CD14-positive monocyte (primary cell): ENCODE measurements at regions not wholly inside any gene's neighbourhood (a gene's known extent, or its start where the extent isn't known, plus 50 kb on each side); places are given as distances from the start of the nearest gene placed in this dataset.
A peak's percentile ranks its signal among the peaks of the same experiment; 100 is the strongest.

Experiments used
- DNase-seq, 3 donors: peaks; one replicate each; pipeline ENCODE4 v3.0.0-alpha.2; 2011 to 2022
- H2AFZ ChIP-seq: 2 replicates; pipeline ENCODE4 v1.6.0; 2012; ENCODE audit warnings: mild to moderate bottlenecking, low read depth, low read length, inconsistent platforms; ENCODE audit not compliant: insufficient read depth, poor library complexity, severe bottlenecking
- H3K27ac ChIP-seq, 2 donors: 1 replicate in 1 of 2; 2 replicates in 1 of 2; pipeline ENCODE4 v1.5.1; 2012 to 2013; ENCODE audit warnings: low read length in 2 of 2, control low read depth in 1 of 2, inconsistent platforms in 1 of 2, low read depth in 1 of 2, mild to moderate bottlenecking in 1 of 2
- H3K27me3 ChIP-seq, 2 donors: one replicate each; pipeline versions ENCODE4 v1.6.0 to v1.6.1; 2011 to 2013; ENCODE audit warnings: low read length in 2 of 2; ENCODE audit not compliant: control insufficient read depth in 2 of 2, insufficient read depth in 2 of 2
- H3K36me3 ChIP-seq, 2 donors: replicated peaks in 1 of 2; 1 replicate in 1 of 2; 2 replicates in 1 of 2; pipeline versions ENCODE4 v1.5.1 to v1.6.1; 2012 to 2013; ENCODE audit warnings: low read length in 2 of 2, control low read depth in 1 of 2, inconsistent platforms in 1 of 2, mild to moderate bottlenecking in 1 of 2; ENCODE audit not compliant: insufficient read depth in 2 of 2, control insufficient read depth in 1 of 2
- H3K4me1 ChIP-seq, 2 donors: 1 replicate in 1 of 2; 2 replicates in 1 of 2; pipeline versions ENCODE4 v1.5.1 to v1.6.1; 2012 to 2013; ENCODE audit warnings: low read length in 2 of 2, control low read depth in 1 of 2, inconsistent platforms in 1 of 2, mild to moderate bottlenecking in 1 of 2, moderate library complexity in 1 of 2; ENCODE audit not compliant: insufficient read depth in 2 of 2, control insufficient read depth in 1 of 2
- H3K4me2 ChIP-seq: replicated peaks from 2 replicates; pipeline ENCODE3; 2012; ENCODE audit warnings: low read length, moderate library complexity, mild to moderate bottlenecking; ENCODE audit not compliant: poor library complexity, severe bottlenecking; ENCODE audit errors: extremely low read depth
- H3K4me3 ChIP-seq, 3 experiments: fragments of 200-600 bp in 1 of 3; sonication (generic) in 1 of 3; replicated peaks in 1 of 3; 1 replicate in 2 of 3; 2 replicates in 1 of 3; pipeline ENCODE4 v1.5.1; 2011 to 2013; ENCODE audit warnings: low read length in 3 of 3, mild to moderate bottlenecking in 3 of 3, control low read depth in 2 of 3, low read depth in 2 of 3, inconsistent platforms in 1 of 3, moderate library complexity in 1 of 3
- H3K79me2 ChIP-seq: 2 replicates; pipeline ENCODE4 v1.6.0; 2012; ENCODE audit warnings: mild to moderate bottlenecking, control low read depth, inconsistent platforms, low read length, moderate library complexity; ENCODE audit not compliant: insufficient read depth
- H3K9ac ChIP-seq: 2 replicates; pipeline ENCODE4 v1.6.0; 2017; ENCODE audit warnings: low read length, mild to moderate bottlenecking; ENCODE audit not compliant: insufficient read depth, poor library complexity, severe bottlenecking
- H3K9me3 ChIP-seq, 2 donors: replicated peaks in 1 of 2; 1 replicate in 1 of 2; 2 replicates in 1 of 2; pipeline versions ENCODE4 v1.5.1 to v1.6.1; 2012 to 2013; ENCODE audit warnings: low read length in 2 of 2, control low read depth in 1 of 2; ENCODE audit not compliant: control insufficient read depth in 1 of 2, insufficient read depth in 1 of 2
- H4K20me1 ChIP-seq: 2 replicates; pipeline ENCODE4 v1.6.0; 2012; ENCODE audit warnings: mild to moderate bottlenecking, low read length, control low read depth, moderate library complexity; ENCODE audit not compliant: insufficient read depth
- H3K27ac Mint-ChIP-seq, 7 donors: one replicate each; pipeline ENCODE4 v1.8.0; 2020; ENCODE audit warnings: mild to moderate bottlenecking in 7 of 7, mixed read lengths in 7 of 7, moderate library complexity in 6 of 7, inconsistent platforms in 2 of 7
- H3K27me3 Mint-ChIP-seq, 3 donors: one replicate each; pipeline ENCODE4 v1.8.0; 2021 to 2022; ENCODE audit warnings: low read depth in 3 of 3, mild to moderate bottlenecking in 3 of 3, mixed read lengths in 3 of 3, moderate library complexity in 3 of 3, inconsistent platforms in 1 of 3
- H3K36me3 Mint-ChIP-seq, 2 donors: one replicate each; pipeline ENCODE4 v1.8.0; 2020; ENCODE audit warnings: mixed read lengths in 2 of 2, inconsistent platforms in 1 of 2, mild to moderate bottlenecking in 1 of 2
- H3K4me1 Mint-ChIP-seq: one replicate; pipeline ENCODE4 v1.8.0; 2020; ENCODE audit warnings: mild to moderate bottlenecking, mixed read lengths
- H3K4me3 Mint-ChIP-seq, 2 donors: one replicate each; pipeline ENCODE4 v1.8.0; 2020; ENCODE audit warnings: mild to moderate bottlenecking in 2 of 2, mixed read lengths in 2 of 2, moderate library complexity in 1 of 2
- H3K9me3 Mint-ChIP-seq, 7 donors: one replicate each; pipeline ENCODE4 v1.8.0; 2020 to 2022; ENCODE audit warnings: mixed read lengths in 7 of 7, mild to moderate bottlenecking in 6 of 7, moderate library complexity in 6 of 7, inconsistent platforms in 2 of 7
- CTCF ChIP-seq: fragments of 200-600 bp; IDR thresholded peaks from one replicate; pipeline ENCODE4 v1.8.0; 2022; ENCODE audit warnings: antibody characterized with exemption, mild to moderate bottlenecking
- WGBS: methylation state at CpG from one replicate; pipeline ENCODE4 v1.1.5; 2013; ENCODE audit warnings: missing lambda C conversion rate; ENCODE audit not compliant: insufficient coverage; 5-methylcytosine and 5-hydroxymethylcytosine counted together
- intact Hi-C, 2 donors: fragments of 100-400 bp; cut with micrococcal nuclease; formaldehyde crosslinking; loops; one replicate each; pipeline versions ENCODE4 v1.15.0 to v1.15.1; 2023

GRCh38 chr16:66116163-66117002 lies 250.1 kb upstream of the CDH5 start:
- no peak for DNase-seq
- no peaks in the 10 kb centered on the region for H4K20me1 ChIP-seq
- Mint-ChIP-seq H3K4me3 (peak overlapping the region in 1 of 2 donors; percentile 13), H3K9me3 (peaks cover 0 to 11% (median 3%) of the 10 kb centered on the region in 7 donors), H3K27ac (no peak overlapping the region), H3K36me3 (no peaks in the 10 kb centered on the region), H3K4me1 (no peaks in the 10 kb centered on the region), H3K27me3 (peaks cover 2 to 9% (median 8%) of the 10 kb centered on the region in 3 donors)
- TF ChIP-seq CTCF: no peak
- intact Hi-C loops: no loop called here
- no peaks in the 10 kb centered on the region for H3K4me1 ChIP-seq
- no peak overlapping the region for H3K4me2 ChIP-seq
- 100% methylated on average over 2 of the region's 4 CpGs for WGBS
- H3K9me3 ChIP-seq: no peaks in the 10 kb centered on the region
- H2AFZ ChIP-seq: no peak overlapping the region
- H3K27ac ChIP-seq: no peak overlapping the region
- peaks cover 0 to 7% of the 10 kb centered on the region in 2 donors for H3K27me3 ChIP-seq
- no peaks in the 10 kb centered on the region for H3K79me2 ChIP-seq
- H3K9ac ChIP-seq: no peak overlapping the region
- H3K4me3 ChIP-seq: no peak overlapping the region
- H3K36me3 ChIP-seq: no peaks in the 10 kb centered on the region

GRCh38 chr16:66115373-66115772 lies 251.1 kb upstream of the CDH5 start:
- intact Hi-C loops: no loop called here
- Mint-ChIP-seq H3K36me3 (no peaks in the 10 kb centered on the region), H3K27ac (no peak overlapping the region), H3K4me3 (no peak overlapping the region), H3K9me3 (peaks cover 0 to 11% (median 3%) of the 10 kb centered on the region in 7 donors), H3K4me1 (no peaks in the 10 kb centered on the region), H3K27me3 (peaks cover 4 to 8% (median 7%) of the 10 kb centered on the region in 3 donors)
- H3K36me3 ChIP-seq: no peaks in the 10 kb centered on the region
- H3K79me2 ChIP-seq: no peaks in the 10 kb centered on the region
- TF ChIP-seq CTCF: no peak
- H3K4me1 ChIP-seq: no peaks in the 10 kb centered on the region
- no peak for DNase-seq
- no peaks in the 10 kb centered on the region for H4K20me1 ChIP-seq
- WGBS: 95% methylated on average over 3 of the region's 3 CpGs
- H3K27ac ChIP-seq: no peak overlapping the region
- no peak overlapping the region for H3K4me2 ChIP-seq
- no peak overlapping the region for H3K9ac ChIP-seq
- H3K4me3 ChIP-seq: no peak overlapping the region
- H2AFZ ChIP-seq: no peak overlapping the region
- peaks cover 0 to 7% of the 10 kb centered on the region in 2 donors for H3K27me3 ChIP-seq
- no peaks in the 10 kb centered on the region for H3K9me3 ChIP-seq
